Astrocyte (in vitro differentiated cells and primary cell): ENCODE measurements at regions not wholly inside any gene's neighbourhood (a gene's known extent, or its start where the extent isn't known, plus 50 kb on each side); places are given as distances from the start of the nearest gene placed in this dataset.
A peak's percentile ranks its signal among the peaks of the same experiment; 100 is the strongest.

Source experiments
- DNase-seq: peaks from one replicate; pipeline ENCODE4 v3.0.0-alpha.2; 2010; ENCODE audit warnings: low read depth
- FAIRE-seq: peaks from 2 replicates; lab custom pipeline; 2011; peaks lifted over from hg19 to GRCh38; lab: Jason Lieb, UNC
- H2AFZ ChIP-seq: 2 replicates; pipeline ENCODE4 v1.6.0; 2012; ENCODE audit warnings: low read depth, low read length, inconsistent platforms
- H3K27ac ChIP-seq: 2 replicates; pipeline ENCODE4 v1.5.1; 2011; ENCODE audit warnings: low read depth, low read length, inconsistent platforms
- H3K27me3 ChIP-seq: 2 replicates; pipeline ENCODE4 v1.6.0; 2011; ENCODE audit warnings: low read length, inconsistent platforms; ENCODE audit not compliant: insufficient read depth
- H3K36me3 ChIP-seq: 2 replicates; pipeline ENCODE4 v1.5.1; 2011; ENCODE audit warnings: low read length, inconsistent platforms; ENCODE audit not compliant: insufficient read depth
- H3K4me1 ChIP-seq: 2 replicates; pipeline ENCODE4 v1.5.1; 2011; ENCODE audit warnings: low read length, inconsistent platforms; ENCODE audit not compliant: insufficient read depth
- H3K4me2 ChIP-seq: 2 replicates; pipeline ENCODE4 v1.6.0; 2012; ENCODE audit warnings: low read length, inconsistent platforms
- H3K4me3 ChIP-seq: 2 replicates; pipeline ENCODE4 v1.5.1; 2011; ENCODE audit warnings: low read depth, mild to moderate bottlenecking, low read length, inconsistent platforms; ENCODE audit not compliant: insufficient read depth
- H3K79me2 ChIP-seq: 2 replicates; pipeline ENCODE4 v1.6.0; 2012; ENCODE audit warnings: mild to moderate bottlenecking, low read length, inconsistent platforms; ENCODE audit not compliant: insufficient read depth
- H3K9ac ChIP-seq: 2 replicates; pipeline ENCODE4 v1.6.0; 2012; ENCODE audit warnings: mild to moderate bottlenecking, low read length, inconsistent platforms
- H3K9me3 ChIP-seq: 2 replicates; pipeline ENCODE4 v1.5.1; 2012; ENCODE audit warnings: low read depth, mild to moderate bottlenecking, low read length, inconsistent platforms; ENCODE audit not compliant: insufficient read depth
- H4K20me1 ChIP-seq: 2 replicates; pipeline ENCODE4 v1.6.0; 2012; ENCODE audit warnings: low read length, inconsistent platforms; ENCODE audit not compliant: insufficient read depth
- H3K27ac Mint-ChIP-seq: one replicate; pipeline ENCODE4 v1.8.0; 2021; ENCODE audit warnings: mild to moderate bottlenecking, mixed read lengths; ENCODE audit not compliant: unreplicated experiment
- H3K27me3 Mint-ChIP-seq: one replicate; pipeline ENCODE4 v1.8.0; 2021; ENCODE audit warnings: low read depth, mixed read lengths; ENCODE audit not compliant: unreplicated experiment
- H3K36me3 Mint-ChIP-seq: one replicate; pipeline ENCODE4 v1.8.0; 2021; ENCODE audit warnings: low read depth, mixed read lengths; ENCODE audit not compliant: unreplicated experiment
- H3K4me1 Mint-ChIP-seq: one replicate; pipeline ENCODE4 v1.8.0; 2021; ENCODE audit warnings: low read depth, mixed read lengths; ENCODE audit not compliant: unreplicated experiment
- H3K4me3 Mint-ChIP-seq: one replicate; pipeline ENCODE4 v1.8.0; 2021; ENCODE audit warnings: mild to moderate bottlenecking, moderate library complexity, mixed read lengths; ENCODE audit not compliant: unreplicated experiment
- H3K9me3 Mint-ChIP-seq: one replicate; pipeline ENCODE4 v1.8.0; 2021; ENCODE audit warnings: mild to moderate bottlenecking, mixed read lengths; ENCODE audit not compliant: unreplicated experiment
- EZH2 ChIP-seq: IDR thresholded peaks from 2 replicates; pipeline ENCODE4 v1.6.1; 2012; ENCODE audit warnings: mild to moderate bottlenecking, low read length, inconsistent platforms; ENCODE audit not compliant: insufficient read depth
- TF ChIP-seq, protein P1 (sequence below): IDR thresholded peaks from 2 replicates; pipeline ENCODE4 v1.5.1; 2011; ENCODE audit warnings: low read depth, mild to moderate bottlenecking, inconsistent platforms, low read length, moderate library complexity; ENCODE audit not compliant: insufficient read depth

DNA sequence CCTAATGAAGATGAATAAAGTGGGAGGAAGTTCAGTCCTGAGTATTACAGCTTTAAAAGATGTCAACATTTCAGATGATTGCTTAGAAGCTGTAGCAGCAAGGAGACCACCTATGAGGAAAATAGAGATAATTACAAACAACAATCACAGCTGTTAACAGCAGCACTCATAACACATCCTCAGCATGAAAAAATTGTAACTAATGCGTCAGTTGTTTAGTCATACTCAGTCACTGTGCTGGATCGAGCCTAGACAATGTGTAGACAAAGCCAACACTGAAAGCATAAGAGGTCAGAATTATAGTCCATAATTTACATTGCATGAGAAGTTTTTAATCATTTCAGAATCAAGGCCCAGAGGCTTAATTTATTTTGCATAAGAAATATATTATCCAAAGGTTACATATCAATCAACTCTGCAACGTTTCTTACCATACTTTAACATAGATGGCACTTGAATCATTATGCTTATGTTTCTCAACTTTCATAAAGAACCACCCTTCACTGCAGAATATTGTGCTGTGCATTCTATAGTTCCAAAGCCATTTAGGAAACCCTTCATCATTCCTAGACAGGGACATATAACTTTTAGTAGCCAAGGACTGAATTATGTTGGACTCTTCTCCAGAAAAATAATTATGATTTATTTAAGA, 60.2 kb upstream of the HAPLN1 start:
- Histone ChIP-seq H3K9ac (no peak overlapping the region), H3K27ac (no peak overlapping the region), H3K4me1 (no peaks in the 10 kb centered on the region), H3K27me3 (no peaks in the 10 kb centered on the region), H3K9me3 (no peaks in the 10 kb centered on the region), H3K4me3 (no peak overlapping the region), H3K79me2 (no peaks in the 10 kb centered on the region), H3K4me2 (no peak overlapping the region), H2AFZ (no peak overlapping the region), H4K20me1 (no peaks in the 10 kb centered on the region), H3K36me3 (no peaks in the 10 kb centered on the region)
- H3K4me1 Mint-ChIP-seq, result peaks cover 7% of the 10 kb centered on the region
- DNase-seq (no peak), FAIRE-seq (no peak)
- no peaks in the 10 kb centered on the region for H3K9me3 Mint-ChIP-seq
- no peak overlapping the region for H3K27ac Mint-ChIP-seq
- H3K36me3 Mint-ChIP-seq, result no peaks in the 10 kb centered on the region
- no peak for TF ChIP-seq EZH2
- TF ChIP-seq, protein P1, sequence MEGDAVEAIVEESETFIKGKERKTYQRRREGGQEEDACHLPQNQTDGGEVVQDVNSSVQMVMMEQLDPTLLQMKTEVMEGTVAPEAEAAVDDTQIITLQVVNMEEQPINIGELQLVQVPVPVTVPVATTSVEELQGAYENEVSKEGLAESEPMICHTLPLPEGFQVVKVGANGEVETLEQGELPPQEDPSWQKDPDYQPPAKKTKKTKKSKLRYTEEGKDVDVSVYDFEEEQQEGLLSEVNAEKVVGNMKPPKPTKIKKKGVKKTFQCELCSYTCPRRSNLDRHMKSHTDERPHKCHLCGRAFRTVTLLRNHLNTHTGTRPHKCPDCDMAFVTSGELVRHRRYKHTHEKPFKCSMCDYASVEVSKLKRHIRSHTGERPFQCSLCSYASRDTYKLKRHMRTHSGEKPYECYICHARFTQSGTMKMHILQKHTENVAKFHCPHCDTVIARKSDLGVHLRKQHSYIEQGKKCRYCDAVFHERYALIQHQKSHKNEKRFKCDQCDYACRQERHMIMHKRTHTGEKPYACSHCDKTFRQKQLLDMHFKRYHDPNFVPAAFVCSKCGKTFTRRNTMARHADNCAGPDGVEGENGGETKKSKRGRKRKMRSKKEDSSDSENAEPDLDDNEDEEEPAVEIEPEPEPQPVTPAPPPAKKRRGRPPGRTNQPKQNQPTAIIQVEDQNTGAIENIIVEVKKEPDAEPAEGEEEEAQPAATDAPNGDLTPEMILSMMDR, result no peak
- H3K4me3 Mint-ChIP-seq, result no peak overlapping the region
- H3K27me3 Mint-ChIP-seq, result no peaks in the 10 kb centered on the region

DNA sequence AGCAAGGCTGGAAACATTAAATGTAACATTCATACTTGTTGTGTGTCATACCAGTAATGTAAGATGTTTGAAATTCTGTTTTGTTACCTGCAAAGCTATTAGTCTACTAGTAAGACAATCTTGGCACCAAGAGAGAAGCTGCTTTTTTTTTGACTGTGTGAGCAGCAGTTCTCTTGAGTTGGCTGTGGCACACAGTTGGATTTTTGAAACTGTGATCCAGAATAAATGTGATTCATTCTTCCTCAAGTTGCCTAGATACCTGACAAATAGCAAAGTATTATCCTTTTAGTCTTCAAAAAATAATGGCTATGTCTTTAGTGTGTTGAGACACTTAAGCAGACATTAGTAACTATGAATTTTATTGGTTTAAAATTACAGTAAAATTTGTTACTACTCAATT, 57.2 kb upstream of the HAPLN1 start:
- Histone ChIP-seq H3K4me2 (no peak overlapping the region), H3K9me3 (no peaks in the 10 kb centered on the region), H3K27ac (no peak overlapping the region), H3K36me3 (no peaks in the 10 kb centered on the region), H3K4me3 (no peak overlapping the region), H2AFZ (no peak overlapping the region), H3K79me2 (no peaks in the 10 kb centered on the region), H4K20me1 (no peaks in the 10 kb centered on the region), H3K9ac (no peak overlapping the region), H3K27me3 (no peaks in the 10 kb centered on the region), H3K4me1 (no peaks in the 10 kb centered on the region)
- H3K9me3 Mint-ChIP-seq, result peaks cover 2% of the 10 kb centered on the region
- FAIRE-seq, result no peak
- no peaks in the 10 kb centered on the region for H3K36me3 Mint-ChIP-seq
- peak; percentile 7 for DNase-seq
- H3K4me3 Mint-ChIP-seq, result no peak overlapping the region
- peaks cover 7% of the 10 kb centered on the region for H3K4me1 Mint-ChIP-seq
- TF ChIP-seq, protein P1, result no peak
- TF ChIP-seq EZH2, result no peak
- H3K27me3 Mint-ChIP-seq, result no peaks in the 10 kb centered on the region
- no peak overlapping the region for H3K27ac Mint-ChIP-seq

DNA sequence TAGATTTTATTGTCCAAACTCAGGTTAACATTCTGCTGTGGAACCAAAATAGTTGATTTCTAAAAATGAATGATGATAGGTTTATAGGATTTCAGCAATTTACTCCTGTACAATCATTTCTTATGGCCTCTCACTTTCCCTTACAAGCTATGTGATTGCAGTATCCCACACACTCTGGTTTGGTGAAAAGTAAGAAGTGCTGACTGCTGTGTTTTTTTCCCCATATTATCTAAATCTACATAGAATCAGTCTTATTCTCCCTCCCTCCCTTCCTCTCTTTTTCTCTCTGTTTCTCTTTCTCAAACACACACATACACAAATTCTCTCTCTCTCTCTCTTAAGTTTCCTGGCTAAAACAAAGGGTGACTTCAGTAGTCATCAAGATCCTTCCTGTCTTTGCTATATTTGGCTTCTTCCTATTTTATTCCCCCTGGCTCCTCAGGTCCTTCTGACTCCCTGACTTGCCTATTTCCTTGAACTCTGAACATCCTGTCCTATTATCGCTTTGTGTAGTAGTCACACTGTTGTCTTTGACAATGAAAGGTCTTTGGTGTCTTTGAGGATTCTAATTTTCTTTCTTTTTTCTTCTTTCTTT, 55.9 kb upstream of the HAPLN1 start:
- Histone ChIP-seq H3K9me3 (no peaks in the 10 kb centered on the region), H3K27me3 (no peaks in the 10 kb centered on the region), H3K36me3 (no peaks in the 10 kb centered on the region), H3K4me1 (no peaks in the 10 kb centered on the region), H3K4me2 (no peak overlapping the region), H3K4me3 (no peak overlapping the region), H4K20me1 (no peaks in the 10 kb centered on the region), H2AFZ (no peak overlapping the region), H3K79me2 (no peaks in the 10 kb centered on the region), H3K9ac (no peak overlapping the region), H3K27ac (no peak overlapping the region)
- Mint-ChIP-seq H3K4me3 (no peak overlapping the region), H3K27me3 (no peaks in the 10 kb centered on the region), H3K27ac (peak overlapping the region; percentile 5), H3K9me3 (peaks cover 2% of the 10 kb centered on the region), H3K4me1 (peaks cover 7% of the 10 kb centered on the region), H3K36me3 (no peaks in the 10 kb centered on the region)
- no peak for FAIRE-seq
- DNase-seq, result no peak
- TF ChIP-seq, protein P1, result no peak
